GM19043 (cell line): ENCODE measurements at regions not wholly inside any gene's neighbourhood (a gene's known extent, or its start where the extent isn't known, plus 50 kb on each side); places are given as distances from the start of the nearest gene placed in this dataset.
"Not testable (repeated sequence)": the region's sequence is repeated elsewhere in the genome, so short reads cannot be mapped to it uniquely, and the experiment has no call there.

Source experiments
- ATAC-seq: cut with Tn5 transposase; IDR thresholded peaks from one replicate; pipeline ENCODE4 v1.9.1; 2021; ENCODE audit warnings: low read depth; ENCODE audit not compliant: unreplicated experiment

DNA sequence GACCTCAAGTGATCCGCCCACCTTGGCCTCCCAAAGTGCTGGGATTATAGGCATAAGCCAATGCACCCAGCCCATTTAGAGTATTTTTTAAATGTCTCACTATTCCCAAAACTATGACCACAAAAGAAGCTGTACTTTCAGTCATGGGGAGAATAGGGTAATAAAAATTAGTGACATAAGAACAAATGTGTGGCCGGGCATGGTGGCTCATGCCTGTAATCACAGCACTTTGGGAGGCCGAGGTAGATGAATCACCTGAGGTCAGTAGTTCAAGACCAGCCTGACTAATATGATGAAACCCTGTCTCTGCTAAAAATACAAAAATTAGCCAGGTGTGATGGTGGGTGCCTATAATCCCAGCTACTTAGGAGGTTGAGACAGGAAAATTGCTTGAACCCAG, 402.3 kb downstream of the PSAT1 start:
- not testable (repeated sequence) for ATAC-seq

DNA sequence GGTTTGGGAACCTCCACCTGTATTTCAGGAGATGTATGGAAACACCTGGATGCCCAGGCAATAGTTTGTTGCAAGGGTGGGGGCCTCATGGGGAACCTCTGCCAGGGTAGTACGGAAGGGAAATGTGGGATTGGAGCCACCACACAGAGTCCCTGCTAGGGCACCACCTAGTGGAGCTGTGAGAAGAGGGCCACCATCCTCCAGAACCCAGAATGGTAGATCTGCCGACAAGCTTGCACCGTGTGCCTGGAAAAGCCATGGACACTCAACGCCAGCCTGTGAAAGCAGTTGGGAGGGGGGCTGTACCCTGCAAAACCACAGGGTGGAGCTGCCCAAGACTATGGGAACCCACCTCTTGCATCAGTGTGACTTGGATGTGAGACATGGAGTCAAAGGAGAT, 407.2 kb downstream of the PSAT1 start:
- not testable (repeated sequence) for ATAC-seq

DNA sequence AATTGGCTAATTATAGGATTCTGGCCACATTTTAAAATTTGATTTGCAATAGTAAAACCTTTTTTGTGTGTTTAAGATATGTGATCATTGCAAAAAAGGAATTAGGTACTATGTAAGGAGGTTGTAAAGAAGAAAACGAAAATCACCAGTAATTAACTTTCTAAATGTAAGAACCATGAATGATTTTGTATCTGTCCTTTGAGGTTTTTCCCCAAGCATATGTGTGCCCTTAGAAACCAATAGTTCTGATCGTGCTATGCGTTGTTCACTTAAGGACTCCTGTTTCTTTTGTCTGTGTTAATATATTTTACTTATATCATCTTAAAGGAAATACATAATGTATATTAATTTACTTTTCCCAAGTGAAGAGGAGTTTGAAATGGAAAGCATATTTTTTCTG, 410.2 kb downstream of the PSAT1 start:
- ATAC-seq = peak; percentile 41

DNA sequence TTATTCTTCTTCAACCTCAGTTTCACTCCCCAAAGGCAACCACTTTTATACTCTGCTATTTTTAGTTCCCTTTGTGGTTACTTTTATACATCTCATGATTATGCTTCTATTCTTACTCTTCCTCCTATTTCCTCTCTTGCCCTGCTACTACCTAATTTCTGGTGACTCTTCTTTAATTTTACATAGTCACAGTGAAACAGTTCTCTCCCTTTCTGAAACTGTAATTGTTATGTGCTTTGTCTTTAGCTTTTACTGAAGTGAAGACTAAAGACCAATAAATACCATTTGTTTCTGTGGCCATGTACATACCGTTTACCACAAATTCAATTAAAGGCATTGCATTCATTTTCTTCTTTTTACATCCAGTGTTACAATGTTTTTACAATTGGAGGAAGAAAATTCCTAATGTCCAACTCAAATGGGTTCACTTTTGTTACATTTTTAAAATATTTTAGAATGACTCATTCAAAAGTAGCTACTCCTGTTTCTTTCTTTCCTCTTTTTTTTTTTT, 410.6 kb downstream of the PSAT1 start:
- ATAC-seq = peak; percentile 91

DNA sequence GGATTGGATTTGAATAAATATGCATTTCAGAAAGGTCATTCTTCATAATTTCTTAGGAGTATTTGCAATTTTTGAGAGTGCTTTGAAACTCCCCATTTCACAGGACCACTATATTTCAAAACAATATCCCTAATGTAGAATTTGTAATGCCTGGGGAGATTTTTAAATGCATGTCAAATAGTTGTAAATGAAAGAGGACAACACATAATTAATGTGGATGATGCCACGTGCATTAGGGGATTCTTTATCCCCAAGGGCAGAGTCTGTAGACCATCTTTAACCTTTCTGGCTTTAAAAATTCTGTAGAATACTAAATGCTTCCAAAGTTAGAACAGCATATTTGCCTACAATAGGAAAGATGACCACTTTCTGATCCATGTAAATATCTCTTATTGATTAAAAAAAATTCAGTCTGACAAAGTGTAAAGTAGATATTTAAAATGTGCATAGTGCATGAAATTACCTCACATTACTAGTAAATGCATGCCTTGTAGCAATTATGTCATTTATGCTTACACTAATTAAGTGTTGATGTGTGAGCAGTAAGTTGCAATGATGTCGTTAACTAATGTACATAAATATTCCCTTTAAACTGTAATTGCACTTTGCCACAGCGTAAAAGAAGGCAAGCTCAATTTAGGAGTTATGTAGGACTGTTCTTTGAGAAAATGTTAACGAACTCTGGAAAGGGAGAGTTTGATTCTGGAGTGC, 416.1 kb downstream of the PSAT1 start:
- no peak for ATAC-seq

DNA sequence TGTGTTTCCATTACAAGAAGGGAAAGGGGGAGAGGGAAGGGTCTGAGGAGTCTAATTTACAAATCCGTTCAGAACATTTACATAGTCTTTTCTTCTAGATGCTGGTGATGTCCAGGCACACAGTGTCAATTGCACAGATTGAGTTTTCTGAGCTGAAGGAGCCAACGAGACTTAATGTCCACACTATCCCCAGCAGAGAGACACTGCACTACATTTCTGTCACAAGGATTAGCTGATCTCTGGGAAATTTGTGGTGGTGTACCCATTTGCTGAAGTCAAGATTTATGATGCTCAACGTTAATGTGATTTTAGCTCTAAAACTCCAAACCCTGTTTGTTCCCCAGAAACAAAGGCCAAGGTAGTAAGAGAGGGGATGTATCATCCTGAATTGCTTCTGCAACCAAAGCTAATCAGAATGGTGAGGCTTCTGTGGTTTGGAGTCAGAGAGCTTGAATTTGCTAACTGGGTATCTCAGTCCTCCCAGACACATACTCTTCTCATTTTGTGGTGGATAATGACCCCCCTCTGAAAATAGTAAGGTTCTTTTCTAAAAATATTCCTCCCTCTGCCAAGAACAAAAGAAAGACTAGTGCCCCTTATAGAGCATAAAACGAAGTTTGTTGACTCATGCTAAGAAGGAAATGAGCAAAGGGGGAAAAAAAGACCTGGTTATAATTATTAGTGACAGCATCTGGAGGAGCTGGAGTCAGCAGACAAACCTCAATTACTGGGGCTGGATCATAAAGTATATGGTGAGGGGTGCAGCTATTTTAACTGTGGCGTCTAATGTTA, 416.9 kb downstream of the PSAT1 start:
- no peak for ATAC-seq

DNA sequence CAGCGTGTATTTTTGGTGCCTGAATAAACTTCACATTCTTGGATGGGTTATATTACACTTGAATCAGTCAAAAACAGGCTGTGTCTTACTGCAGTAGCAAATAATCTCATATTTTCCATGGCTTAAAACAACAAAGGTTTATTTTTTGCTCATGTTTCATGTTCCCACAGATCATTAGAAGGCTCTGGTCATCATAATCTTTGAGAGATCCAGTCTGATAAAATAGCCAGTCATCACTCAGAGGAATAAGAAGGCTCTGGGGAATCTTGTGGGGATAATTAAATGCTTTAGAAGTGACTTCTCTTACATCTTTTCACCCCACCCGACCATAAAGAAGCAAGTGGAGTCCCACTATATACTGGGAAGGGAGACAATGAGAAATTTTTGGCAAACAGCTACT, 417.7 kb downstream of the PSAT1 start:
- ATAC-seq = no peak

DNA sequence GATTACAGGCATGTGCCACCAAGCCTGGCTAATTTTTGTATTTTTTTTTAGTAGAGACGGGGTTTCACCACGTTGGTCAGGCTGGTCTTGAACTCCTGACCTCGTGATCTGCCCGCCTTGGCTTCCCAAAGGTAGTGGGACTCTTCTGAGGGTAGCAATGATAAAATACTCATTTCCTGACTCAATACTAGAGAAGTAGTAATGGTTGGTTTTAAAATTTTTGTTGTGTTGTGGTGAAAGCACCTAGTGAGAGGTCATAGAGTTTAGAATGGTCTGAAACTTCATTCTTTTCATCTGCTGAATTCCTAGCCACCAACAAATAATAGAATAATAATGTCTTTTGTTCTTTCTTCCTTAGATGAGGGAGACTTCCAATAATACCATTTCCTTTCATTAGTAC, 422.1 kb downstream of the PSAT1 start:
- not testable (repeated sequence) for ATAC-seq

DNA sequence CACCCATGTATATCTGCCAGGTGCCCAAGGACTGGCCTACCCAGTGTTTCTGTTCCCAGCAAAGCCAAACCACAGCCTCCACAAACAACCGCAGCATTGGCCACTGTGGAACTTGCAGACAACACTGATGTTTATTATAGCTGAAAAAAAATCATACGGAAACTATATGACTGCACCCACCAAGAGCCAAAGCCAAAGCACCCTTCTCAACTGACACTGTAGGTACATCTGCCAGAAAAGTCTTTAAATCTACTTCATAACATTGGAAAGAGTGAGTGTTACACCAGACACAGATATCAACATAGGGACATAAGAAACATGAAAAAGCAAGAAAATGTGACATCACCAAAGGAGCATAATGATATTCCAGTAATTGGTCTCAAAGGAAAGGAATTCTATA, 428.0 kb downstream of the PSAT1 start:
- ATAC-seq = no peak

DNA sequence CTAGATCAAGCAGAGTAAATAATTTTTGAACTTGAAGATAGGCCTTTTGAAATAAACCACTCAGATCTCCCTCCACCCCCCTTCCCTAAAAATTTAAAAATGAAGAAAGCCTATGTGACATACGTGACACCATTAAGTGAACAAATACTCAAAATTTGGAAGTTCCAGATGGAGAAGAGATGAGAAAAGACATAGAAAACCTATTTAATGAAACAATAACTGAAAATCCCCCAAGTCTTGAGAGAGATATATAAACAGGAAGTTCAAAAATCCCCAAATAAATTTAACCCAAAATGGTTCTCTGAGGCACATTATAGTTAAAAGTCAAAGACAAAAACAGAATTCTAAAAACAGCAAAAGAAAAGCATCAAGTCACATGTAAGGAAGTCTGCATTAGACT, 428.6 kb downstream of the PSAT1 start:
- no peak for ATAC-seq

DNA sequence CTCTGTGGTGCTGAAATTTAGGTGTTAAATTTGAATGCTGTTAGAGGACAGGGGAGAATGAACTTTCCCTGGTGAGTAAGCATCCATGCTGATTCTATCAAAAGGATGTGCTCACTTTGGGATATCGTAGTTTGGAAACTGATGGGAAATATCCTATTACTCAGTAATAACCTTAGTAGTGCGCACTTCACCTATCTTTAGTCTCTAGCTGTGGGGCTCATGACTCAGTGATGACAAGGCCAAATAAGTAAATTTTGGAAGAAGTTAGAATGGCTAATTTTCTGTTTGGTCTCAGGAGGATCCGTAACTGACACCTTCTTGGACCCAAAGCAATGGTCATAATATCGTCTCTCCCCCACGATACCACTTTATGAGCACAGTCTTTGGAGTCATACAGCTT, 448.4 kb downstream of the PSAT1 start:
- ATAC-seq = no peak

DNA sequence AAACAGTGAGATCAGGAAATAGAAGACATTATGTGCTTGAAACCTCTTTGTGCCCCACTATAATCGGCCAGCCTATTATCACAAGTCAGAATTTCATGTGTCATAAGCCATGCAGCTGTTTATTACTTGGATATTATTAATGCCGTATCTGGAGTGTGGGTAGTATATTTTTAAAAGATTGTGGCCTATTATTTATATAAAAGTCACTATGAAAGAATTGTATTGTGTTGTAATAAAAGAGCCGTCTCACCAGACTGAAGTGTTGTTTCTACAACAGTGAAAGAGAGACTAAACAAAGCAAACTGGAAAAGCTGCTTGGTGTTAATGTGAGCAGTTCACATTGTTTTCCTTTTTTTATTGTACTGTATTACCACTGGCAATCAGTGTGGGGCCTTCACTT, 449.1 kb downstream of the PSAT1 start:
- ATAC-seq = no peak

DNA sequence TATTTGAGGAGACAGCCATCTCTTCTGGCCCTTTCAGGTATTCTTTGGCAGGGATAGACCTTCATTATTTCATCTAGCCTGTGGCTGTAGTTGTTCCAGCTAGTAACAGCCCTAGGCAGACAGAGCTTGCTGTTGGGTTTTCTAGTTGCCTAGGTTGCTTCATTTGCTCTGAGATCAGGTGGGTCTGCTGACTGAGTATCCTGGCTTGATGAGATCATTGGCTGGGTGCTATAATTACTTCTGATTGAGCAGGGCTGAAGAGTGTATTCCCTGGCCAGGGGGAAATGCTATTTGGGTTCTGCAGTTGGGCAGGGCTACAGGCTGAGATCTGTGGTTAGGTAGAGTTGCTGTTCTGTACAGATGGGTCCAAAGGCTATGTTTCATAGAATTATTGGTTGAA, 456.1 kb downstream of the PSAT1 start:
- no peak for ATAC-seq

DNA sequence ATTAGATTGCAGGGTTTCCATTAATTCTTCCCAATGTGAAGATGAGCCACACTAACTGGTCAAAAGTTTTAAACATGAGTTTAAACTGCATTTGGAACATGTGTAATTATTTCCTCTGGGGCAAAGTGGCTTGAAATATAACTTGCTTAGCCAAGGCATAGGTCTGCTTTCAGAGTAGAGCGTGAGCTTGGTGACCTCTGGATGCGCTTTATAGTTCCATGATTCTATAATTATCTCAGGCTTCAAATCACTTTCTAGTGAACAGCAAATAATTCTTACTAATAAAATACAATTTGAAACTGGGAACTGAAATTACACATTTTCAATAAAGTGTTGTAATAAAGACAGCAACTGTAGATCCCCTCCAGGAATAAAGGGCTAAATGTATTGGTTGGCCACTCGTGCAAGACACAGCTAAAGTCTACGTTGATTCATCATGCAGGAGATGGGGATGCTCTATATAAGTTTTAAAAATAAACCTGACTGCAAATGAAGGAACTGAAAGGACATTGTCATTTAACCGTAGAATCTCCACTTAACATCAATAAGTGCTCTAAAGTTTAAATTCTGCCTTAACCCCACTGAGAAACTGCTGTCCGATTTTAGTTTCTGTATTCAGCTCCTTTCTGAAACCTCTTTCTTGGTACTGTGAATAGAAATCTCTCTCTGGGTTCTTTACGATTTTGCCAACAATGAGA, 460.0 kb downstream of the PSAT1 start:
- peak; percentile 73 for ATAC-seq

DNA sequence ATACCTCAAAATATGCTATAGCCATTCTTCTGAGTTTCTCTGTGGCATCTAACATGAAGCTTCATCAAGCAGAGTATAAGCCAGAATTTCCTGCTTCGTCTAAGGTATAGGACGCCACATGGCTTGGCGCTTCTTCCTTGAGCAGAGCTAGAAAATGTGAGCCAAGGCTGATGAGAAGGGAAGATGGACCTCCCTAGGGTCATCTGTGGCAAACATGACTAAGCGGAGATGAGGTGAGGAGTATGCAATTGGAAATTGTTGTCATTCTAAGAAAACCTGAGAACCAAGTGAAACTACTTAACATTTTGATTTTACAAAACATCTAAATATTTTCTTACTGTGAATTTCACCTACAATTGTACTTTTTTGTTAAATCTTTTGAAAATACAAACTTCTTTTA, 466.5 kb downstream of the PSAT1 start:
- no peak for ATAC-seq

DNA sequence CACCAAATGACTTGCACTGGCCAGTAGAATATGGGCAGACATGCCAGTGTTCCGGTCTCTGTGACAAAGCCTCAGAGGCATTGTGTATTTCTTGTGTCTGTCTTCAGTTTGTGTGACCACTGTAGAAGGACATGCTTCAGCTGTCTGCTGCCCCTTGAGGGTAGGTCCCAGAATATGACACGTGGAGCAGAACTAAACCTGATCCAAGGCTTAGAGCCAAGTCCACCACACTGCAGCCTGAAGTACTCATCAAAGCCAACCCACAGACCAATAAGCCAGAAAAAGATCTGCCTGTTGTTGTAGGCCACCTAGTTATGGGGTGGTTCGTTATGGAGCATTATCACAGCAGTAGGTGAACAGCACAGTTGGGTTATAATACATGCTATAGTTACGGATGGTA, 468.9 kb downstream of the PSAT1 start:
- no peak for ATAC-seq

DNA sequence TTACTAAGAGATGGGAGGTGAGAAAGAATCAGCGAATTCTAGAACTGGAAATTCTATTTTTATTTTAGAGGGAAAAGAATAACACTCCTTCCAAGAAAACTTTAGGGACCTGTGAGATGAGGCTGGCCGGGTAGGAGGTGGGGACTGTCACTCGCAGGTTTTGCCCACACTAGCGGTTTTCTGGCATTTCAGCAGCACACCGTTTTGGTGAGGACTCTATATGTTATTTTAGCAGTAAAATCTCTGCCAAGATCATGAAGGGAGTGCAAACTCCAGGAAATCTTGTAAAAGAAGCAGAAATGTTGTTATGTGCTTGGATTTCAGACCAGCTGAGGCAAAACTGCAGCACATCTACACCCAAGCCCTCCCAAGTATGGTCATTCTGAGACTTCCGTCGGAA, 470.6 kb downstream of the PSAT1 start:
- no peak for ATAC-seq

DNA sequence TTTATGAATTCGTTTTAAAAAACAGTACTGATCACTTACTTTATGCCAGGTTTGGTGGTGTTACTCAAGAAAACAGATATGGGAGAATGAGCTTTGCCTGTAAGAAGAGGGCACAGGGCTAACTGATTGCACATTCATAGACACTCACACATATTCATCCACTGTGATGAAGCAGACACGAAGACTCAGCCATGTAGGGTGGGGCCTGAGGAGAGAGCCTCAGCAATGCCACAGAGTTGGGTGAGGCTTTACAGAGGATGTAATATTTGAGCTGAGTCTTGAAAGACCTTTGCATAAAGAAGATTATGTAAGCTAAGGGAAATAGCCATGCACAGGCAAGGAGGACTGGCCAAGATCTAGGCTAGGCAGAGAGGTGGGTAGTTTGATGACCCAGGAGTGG, 472.8 kb downstream of the PSAT1 start:
- no peak for ATAC-seq

DNA sequence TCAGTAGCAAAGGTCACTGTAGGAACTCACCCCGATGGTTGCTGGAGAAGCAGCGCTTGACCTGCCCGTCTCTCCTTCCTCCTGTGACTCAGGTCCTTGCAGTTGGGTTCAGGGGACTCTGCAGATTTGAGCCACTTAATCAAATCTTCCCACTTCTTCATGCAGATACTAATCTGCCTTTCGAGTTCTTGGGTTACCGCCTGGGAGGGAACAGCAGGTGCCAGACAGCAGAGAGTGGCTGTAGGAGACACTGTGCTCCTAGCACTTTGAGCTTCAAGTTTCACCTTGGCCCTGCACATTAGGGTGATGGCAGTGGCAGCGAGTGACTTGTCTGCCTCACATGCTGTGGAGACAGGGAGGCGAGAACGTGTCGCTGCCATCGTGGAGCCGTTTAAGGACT, 478.3 kb downstream of the PSAT1 start:
- no peak for ATAC-seq

DNA sequence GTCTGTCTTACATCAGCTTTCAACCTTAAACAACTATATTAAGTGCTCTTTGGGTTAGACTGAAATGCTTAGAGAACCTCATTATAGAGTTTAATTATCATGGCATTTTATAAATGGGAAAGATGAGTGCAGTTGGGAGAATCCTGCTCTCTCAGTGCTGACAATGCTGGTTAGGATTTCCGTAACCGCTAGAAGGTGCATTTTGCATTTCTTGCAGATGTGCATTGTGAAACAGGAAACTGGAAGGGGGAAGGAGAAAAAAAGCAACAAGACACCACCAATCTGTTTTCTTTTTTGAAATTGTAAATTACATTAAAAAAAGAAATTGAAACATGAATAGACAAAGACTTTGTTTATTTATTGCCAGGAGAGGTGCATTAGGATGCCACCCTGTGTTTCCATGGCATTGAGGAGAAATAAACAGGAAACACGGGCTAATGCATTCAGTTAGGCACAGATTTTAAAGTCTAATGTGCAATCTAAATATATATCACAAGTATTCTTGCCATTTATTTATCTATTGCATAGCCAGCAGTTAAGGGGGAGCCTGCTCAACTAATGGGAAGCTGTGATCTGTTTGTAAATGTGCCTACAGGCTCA, 478.9 kb downstream of the PSAT1 start:
- no peak for ATAC-seq

DNA sequence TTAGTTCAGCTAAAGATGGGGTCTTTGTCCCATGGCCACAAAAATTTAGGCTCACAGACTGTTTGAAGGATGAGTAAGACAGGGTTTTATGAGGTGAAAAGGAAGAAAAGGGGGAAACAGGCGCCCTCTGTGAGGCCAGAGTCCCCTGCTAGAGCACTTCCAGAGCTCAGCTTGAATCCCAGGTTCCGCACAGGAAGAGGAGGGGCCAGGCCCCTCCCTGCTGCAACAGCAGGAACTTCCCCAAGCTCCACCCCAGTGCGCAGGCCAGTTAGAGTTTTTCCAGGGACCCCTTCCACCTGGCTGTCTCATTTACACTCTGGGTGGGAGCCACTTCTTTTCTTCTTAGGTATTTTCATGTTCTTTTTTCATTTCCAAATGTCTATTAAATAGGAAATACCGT, 480.8 kb downstream of the PSAT1 start:
- no peak for ATAC-seq
